Coronary artery (tissue), 2 donors: ENCODE measurements at regions not wholly inside any gene's neighbourhood (a gene's known extent, or its start where the extent isn't known, plus 50 kb on each side); places are given as distances from the start of the nearest gene placed in this dataset.

ENCODE experiments used
- DNase-seq: peaks from one replicate; pipeline ENCODE4 v3.0.0-alpha.2; 2017; ENCODE audit warnings: low spot score
- H3K27ac ChIP-seq, 2 donors: fragments of 200-600 bp; sonication (generic); one replicate each; pipeline ENCODE4 v1.5.1; 2016 to 2019
- H3K4me3 ChIP-seq: fragments of 200-600 bp; sonication (generic); 2 replicates; pipeline ENCODE4 v1.5.1; 2016; ENCODE audit warnings: mild to moderate bottlenecking, moderate library complexity
- CTCF ChIP-seq: fragments of 200-600 bp; sonication (generic); IDR thresholded peaks from one replicate; pipeline ENCODE4 v1.5.1; 2019; ENCODE audit warnings: antibody characterized with exemption

GRCh38 chr1:56430141-56430839 is 149.1 kb downstream of the PLPP3 start:
- TF ChIP-seq CTCF = no peak

GRCh38 chr1:56429288-56429687 is 150.1 kb downstream of the PLPP3 start:
- no peak for TF ChIP-seq CTCF
- no peak for DNase-seq
- Histone ChIP-seq H3K4me3 (no peak overlapping the region), H3K27ac (no peak overlapping the region)

More at GRCh38 chr1:56430141-56430839, 149.1 kb downstream of the PLPP3 start:
- no peak for DNase-seq
- no peak overlapping the region for H3K4me3 ChIP-seq
- no peak overlapping the region for H3K27ac ChIP-seq

- no peak for TF ChIP-seq CTCF
- H3K27ac ChIP-seq = no peak overlapping the region
- no peak overlapping the region for H3K4me3 ChIP-seq
- DNase-seq = no peak
Measured at GRCh38 chr1:56426587-56427381, 152.6 kb downstream of the PLPP3 start.

GRCh38 chr1:56425494-56426037 is 153.8 kb downstream of the PLPP3 start:
- no peak for TF ChIP-seq CTCF
- Histone ChIP-seq H3K27ac (peak overlapping the region in 1 of 2 donors; percentile 17), H3K4me3 (no peak overlapping the region)
- DNase-seq = no peak

GRCh38 chr1:56424744-56425493 is 154.4 kb downstream of the PLPP3 start:
- no peak for TF ChIP-seq CTCF
- no peak for DNase-seq
- peak overlapping the region in 1 of 2 donors; percentile 17 for H3K27ac ChIP-seq
- H3K4me3 ChIP-seq = no peak overlapping the region

GRCh38 chr1:56423716-56424115 is 155.6 kb downstream of the PLPP3 start:
- DNase-seq = no peak
- no peak for TF ChIP-seq CTCF
- H3K27ac ChIP-seq = no peak overlapping the region
- no peak overlapping the region for H3K4me3 ChIP-seq
